ENCODE measurements at regions not wholly inside any gene's neighbourhood (a gene's known extent, or its start where the extent isn't known, plus 50 kb on each side); places are given as distances from the start of the nearest gene placed in this dataset.

- no peak overlapping the region for H3K4me3 Mint-ChIP-seq
Observed at GRCh38 chr1:29424266-29424665, 187.9 kb downstream of the PTPRU start.

GRCh38 chr1:29420202-29420601 is 183.9 kb downstream of the PTPRU start:
- Mint-ChIP-seq H3K27me3 (ENCODE audit: low read depth) (peaks cover 34% of the 10 kb centered on the region), H3K4me3 (no peak overlapping the region), H3K36me3 (ENCODE audit: insufficient read depth) (no peaks in the 10 kb centered on the region), H3K9me3 (no peaks in the 10 kb centered on the region), H3K4me1 (ENCODE audit: low read depth) (no peaks in the 10 kb centered on the region)
- ATAC-seq (no peak), DNase-seq (no peak)

More at GRCh38 chr1:29424266-29424665, 187.9 kb downstream of the PTPRU start:
- DNase-seq (no peak), ATAC-seq (no peak)
- Mint-ChIP-seq H3K27me3 (ENCODE audit: low read depth) (peaks cover 32% of the 10 kb centered on the region), H3K4me1 (ENCODE audit: low read depth) (no peaks in the 10 kb centered on the region), H3K36me3 (ENCODE audit: insufficient read depth) (no peaks in the 10 kb centered on the region), H3K9me3 (no peaks in the 10 kb centered on the region)

- H3K4me3 Mint-ChIP-seq = no peak overlapping the region
- no peak for ATAC-seq
- no peaks in the 10 kb centered on the region for H3K4me1 Mint-ChIP-seq (ENCODE audit: low read depth)
- H3K27me3 Mint-ChIP-seq (ENCODE audit: low read depth) = peaks cover 18% of the 10 kb centered on the region
- no peak for DNase-seq
- no peaks in the 10 kb centered on the region for H3K36me3 Mint-ChIP-seq (ENCODE audit: insufficient read depth)
- H3K9me3 Mint-ChIP-seq = no peaks in the 10 kb centered on the region
Observed at GRCh38 chr1:29417971-29418370, 181.6 kb downstream of the PTPRU start.

- Mint-ChIP-seq H3K9me3 (no peaks in the 10 kb centered on the region), H3K4me1 (ENCODE audit: low read depth) (no peaks in the 10 kb centered on the region), H3K27me3 (ENCODE audit: low read depth) (peaks cover 19% of the 10 kb centered on the region), H3K36me3 (ENCODE audit: insufficient read depth) (no peaks in the 10 kb centered on the region), H3K4me3 (no peak overlapping the region)
- no peak for ATAC-seq
- DNase-seq = no peak
Observed at GRCh38 chr1:29417147-29417858, 181.0 kb downstream of the PTPRU start.

- no peak for DNase-seq
- Mint-ChIP-seq H3K4me1 (ENCODE audit: low read depth) (no peaks in the 10 kb centered on the region), H3K9me3 (no peaks in the 10 kb centered on the region), H3K36me3 (ENCODE audit: insufficient read depth) (no peaks in the 10 kb centered on the region), H3K27me3 (ENCODE audit: low read depth) (peaks cover 16% of the 10 kb centered on the region), H3K4me3 (no peak overlapping the region)
- ATAC-seq = no peak
Observed at GRCh38 chr1:29416267-29417146, 180.2 kb downstream of the PTPRU start.

GRCh38 chr1:29415861-29416260 is 179.5 kb downstream of the PTPRU start:
- DNase-seq (no peak), ATAC-seq (no peak)
- Mint-ChIP-seq H3K27me3 (ENCODE audit: low read depth) (peaks cover 14% of the 10 kb centered on the region), H3K36me3 (ENCODE audit: insufficient read depth) (no peaks in the 10 kb centered on the region), H3K4me1 (ENCODE audit: low read depth) (no peaks in the 10 kb centered on the region), H3K4me3 (no peak overlapping the region), H3K9me3 (no peaks in the 10 kb centered on the region)

GRCh38 chr1:29415156-29415830 is 179.0 kb downstream of the PTPRU start:
- H3K27me3 Mint-ChIP-seq (ENCODE audit: low read depth) = peaks cover 15% of the 10 kb centered on the region
- ATAC-seq (no peak), DNase-seq (no peak)
- no peaks in the 10 kb centered on the region for H3K4me1 Mint-ChIP-seq (ENCODE audit: low read depth)
- H3K36me3 Mint-ChIP-seq (ENCODE audit: insufficient read depth) = no peaks in the 10 kb centered on the region
- no peaks in the 10 kb centered on the region for H3K9me3 Mint-ChIP-seq
- H3K4me3 Mint-ChIP-seq = no peak overlapping the region

- Mint-ChIP-seq H3K4me3 (no peak overlapping the region), H3K27me3 (ENCODE audit: low read depth) (peaks cover 21% of the 10 kb centered on the region)
- DNase-seq = no peak
Observed at GRCh38 chr1:29414086-29414485, 177.8 kb downstream of the PTPRU start.

GRCh38 chr1:29413661-29414060 is 177.3 kb downstream of the PTPRU start:
- no peak for ATAC-seq
- no peak for DNase-seq
- Mint-ChIP-seq H3K9me3 (no peaks in the 10 kb centered on the region), H3K36me3 (ENCODE audit: insufficient read depth) (no peaks in the 10 kb centered on the region), H3K27me3 (ENCODE audit: low read depth) (peaks cover 24% of the 10 kb centered on the region), H3K4me3 (no peak overlapping the region), H3K4me1 (ENCODE audit: low read depth) (no peaks in the 10 kb centered on the region)

More at GRCh38 chr1:29414086-29414485, 177.8 kb downstream of the PTPRU start:
- H3K9me3 Mint-ChIP-seq = no peaks in the 10 kb centered on the region
- no peak for ATAC-seq
- H3K36me3 Mint-ChIP-seq (ENCODE audit: insufficient read depth) = no peaks in the 10 kb centered on the region
- no peaks in the 10 kb centered on the region for H3K4me1 Mint-ChIP-seq (ENCODE audit: low read depth)

GRCh38 chr1:29412591-29412990 is 176.3 kb downstream of the PTPRU start:
- ATAC-seq (no peak), DNase-seq (no peak)
- H3K36me3 Mint-ChIP-seq (ENCODE audit: insufficient read depth) = no peaks in the 10 kb centered on the region
- no peaks in the 10 kb centered on the region for H3K9me3 Mint-ChIP-seq
- peaks cover 24% of the 10 kb centered on the region for H3K27me3 Mint-ChIP-seq (ENCODE audit: low read depth)
- H3K4me1 Mint-ChIP-seq (ENCODE audit: low read depth) = no peaks in the 10 kb centered on the region
- H3K4me3 Mint-ChIP-seq = no peak overlapping the region

GRCh38 chr1:29410476-29410875 is 174.2 kb downstream of the PTPRU start:
- no peak overlapping the region for H3K4me3 Mint-ChIP-seq
- no peaks in the 10 kb centered on the region for H3K9me3 Mint-ChIP-seq
- ATAC-seq (no peak), DNase-seq (no peak)
- no peaks in the 10 kb centered on the region for H3K4me1 Mint-ChIP-seq (ENCODE audit: low read depth)
- peaks cover 22% of the 10 kb centered on the region for H3K27me3 Mint-ChIP-seq (ENCODE audit: low read depth)
- H3K36me3 Mint-ChIP-seq (ENCODE audit: insufficient read depth) = no peaks in the 10 kb centered on the region

- Mint-ChIP-seq H3K4me1 (ENCODE audit: low read depth) (no peaks in the 10 kb centered on the region), H3K4me3 (no peak overlapping the region), H3K36me3 (ENCODE audit: insufficient read depth) (no peaks in the 10 kb centered on the region), H3K9me3 (no peaks in the 10 kb centered on the region), H3K27me3 (ENCODE audit: low read depth) (peaks cover 28% of the 10 kb centered on the region)
- DNase-seq = no peak
- no peak for ATAC-seq
Observed at GRCh38 chr1:29409616-29410015, 173.3 kb downstream of the PTPRU start.

- no peaks in the 10 kb centered on the region for H3K36me3 Mint-ChIP-seq (ENCODE audit: insufficient read depth)
- ATAC-seq (no peak), DNase-seq (no peak)
- no peak overlapping the region for H3K4me3 Mint-ChIP-seq
- no peaks in the 10 kb centered on the region for H3K4me1 Mint-ChIP-seq (ENCODE audit: low read depth)
- peaks cover 29% of the 10 kb centered on the region for H3K27me3 Mint-ChIP-seq (ENCODE audit: low read depth)
- no peaks in the 10 kb centered on the region for H3K9me3 Mint-ChIP-seq
Observed at GRCh38 chr1:29408831-29409605, 172.7 kb downstream of the PTPRU start.

- ATAC-seq (no peak), DNase-seq (no peak)
- H3K4me1 Mint-ChIP-seq (ENCODE audit: low read depth) = no peaks in the 10 kb centered on the region
Observed at GRCh38 chr1:29406814-29407213, 170.5 kb downstream of the PTPRU start.

More at GRCh38 chr1:29406814-29407213, 170.5 kb downstream of the PTPRU start:
- H3K9me3 Mint-ChIP-seq = peaks cover 8% of the 10 kb centered on the region
- no peak overlapping the region for H3K4me3 Mint-ChIP-seq
- H3K36me3 Mint-ChIP-seq (ENCODE audit: insufficient read depth) = no peaks in the 10 kb centered on the region
- peaks cover 30% of the 10 kb centered on the region for H3K27me3 Mint-ChIP-seq (ENCODE audit: low read depth)

Data from activated T-cell treated with anti-CD3 and anti-CD28 coated beads, Interleukin-2, amount 50 U/mL, for 4 hours (primary cell).